ENCODE measurements at regions not wholly inside any gene's neighbourhood (a gene's known extent, or its start where the extent isn't known, plus 50 kb on each side); places are given as distances from the start of the nearest gene placed in this dataset.

DNA sequence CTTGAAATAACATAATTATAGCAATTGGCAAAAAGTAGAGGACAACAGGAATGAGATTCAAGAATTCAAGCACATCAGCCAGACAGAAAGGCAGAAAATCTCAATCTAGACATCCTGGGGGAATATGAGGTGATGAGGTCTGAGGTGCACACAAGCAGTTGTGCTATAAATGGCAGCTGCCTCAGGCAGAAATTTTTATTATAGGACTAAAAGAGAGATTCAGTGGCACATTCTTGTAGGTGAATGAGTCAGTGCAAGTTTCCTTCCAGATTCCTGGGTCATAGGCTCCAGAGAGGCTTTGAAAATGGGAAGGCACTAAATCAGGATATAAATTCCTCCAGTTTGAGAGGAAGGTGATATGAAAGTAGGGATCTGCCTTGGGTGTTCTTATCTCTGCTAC is 127.2 kb upstream of the THSD7B start:
- Histone ChIP-seq H3K27ac (ENCODE audit: low read length, poor library complexity, severe bottlenecking) (no peak overlapping the region), H2BK12ac (ENCODE audit: low read length in 2 of 2) (no peak overlapping the region), H3K23ac (ENCODE audit: low read length in 2 of 2) (no peak overlapping the region), H3K4me1 (ENCODE audit: control insufficient read depth, insufficient read depth, low read depth, low read length) (no peaks in the 10 kb centered on the region), H3K36me3 (ENCODE audit: control insufficient read depth in 1 of 2, insufficient read depth in 2 of 2, low read depth in 1 of 2, low read length in 2 of 2) (no peaks in the 10 kb centered on the region), H3K79me1 (replicated peaks; ENCODE audit: low read length, poor library complexity, severe bottlenecking) (no peaks in the 10 kb centered on the region), H2BK5ac (ENCODE audit: low read depth, low read length, poor library complexity, severe bottlenecking) (no peak overlapping the region), H2AK5ac (ENCODE audit: low read length, severe bottlenecking) (no peak overlapping the region), H3K14ac (ENCODE audit: low read length in 2 of 2) (no peak overlapping the region), H3K4me3 (ENCODE audit: insufficient read depth in 1 of 2, low read depth in 1 of 2, low read length in 2 of 2) (no peak overlapping the region), H2BK120ac (ENCODE audit: low read depth, low read length) (no peak overlapping the region), H3K4ac (ENCODE audit: low read depth in 1 of 2, low read length in 2 of 2) (no peak overlapping the region), H4K8ac (ENCODE audit: low read length) (no peak overlapping the region), H4K91ac (ENCODE audit: low read length) (no peak overlapping the region), H3K27me3 (ENCODE audit: control insufficient read depth in 1 of 2, insufficient read depth in 1 of 2, low read length in 2 of 2) (no peaks in the 10 kb centered on the region), H3K9me3 (ENCODE audit: control insufficient read depth, low read length) (no peaks in the 10 kb centered on the region), H3K9ac (ENCODE audit: low read length) (no peak overlapping the region), H2AFZ (ENCODE audit: low read depth, low read length) (no peak overlapping the region), H3K4me2 (ENCODE audit: low read length, poor library complexity, severe bottlenecking) (no peak overlapping the region), H3K18ac (ENCODE audit: low read depth in 1 of 2, low read length in 2 of 2) (no peak overlapping the region), H2BK15ac (ENCODE audit: low read depth, poor library complexity, severe bottlenecking) (no peak overlapping the region)
- DNase-seq, result no peak

DNA sequence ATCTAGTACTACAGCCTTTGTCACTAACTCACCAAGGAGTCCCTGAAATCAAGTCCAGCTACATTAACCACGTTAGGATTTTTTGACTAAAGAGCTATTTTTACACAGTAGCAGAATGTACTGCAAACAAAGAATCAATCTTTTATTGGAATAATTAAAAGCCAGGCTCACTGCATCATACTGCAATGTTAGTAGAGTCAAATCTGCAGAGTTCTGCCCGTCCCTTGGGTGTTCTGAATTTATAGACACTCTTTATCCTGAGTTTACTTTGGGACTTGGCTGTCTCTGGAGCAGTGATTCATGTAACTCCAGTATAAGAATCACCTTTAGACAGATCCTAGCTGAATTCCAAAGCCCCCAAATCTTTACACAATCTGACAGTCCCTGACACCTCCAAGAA is 127.9 kb upstream of the THSD7B start:
- no peak overlapping the region for H3K23ac ChIP-seq (ENCODE audit: low read length in 2 of 2)
- no peak overlapping the region for H3K4ac ChIP-seq (ENCODE audit: low read depth in 1 of 2, low read length in 2 of 2)
- H3K27me3 ChIP-seq (ENCODE audit: control insufficient read depth in 1 of 2, insufficient read depth in 1 of 2, low read length in 2 of 2), result no peaks in the 10 kb centered on the region
- H2AK5ac ChIP-seq (ENCODE audit: low read length, severe bottlenecking), result no peak overlapping the region
- H3K9ac ChIP-seq (ENCODE audit: low read length), result no peak overlapping the region
- no peak overlapping the region for H3K27ac ChIP-seq (ENCODE audit: low read length, poor library complexity, severe bottlenecking)
- H2AFZ ChIP-seq (ENCODE audit: low read depth, low read length), result no peak overlapping the region
- no peaks in the 10 kb centered on the region for H3K9me3 ChIP-seq (ENCODE audit: control insufficient read depth, low read length)
- DNase-seq, result no peak
- H3K4me2 ChIP-seq (ENCODE audit: low read length, poor library complexity, severe bottlenecking), result no peak overlapping the region
- no peak overlapping the region for H3K14ac ChIP-seq (ENCODE audit: low read length in 2 of 2)
- H3K4me1 ChIP-seq (ENCODE audit: control insufficient read depth, insufficient read depth, low read depth, low read length), result no peaks in the 10 kb centered on the region
- no peak overlapping the region for H4K8ac ChIP-seq (ENCODE audit: low read length)
- H2BK15ac ChIP-seq (ENCODE audit: low read depth, poor library complexity, severe bottlenecking), result no peak overlapping the region
- H2BK120ac ChIP-seq (ENCODE audit: low read depth, low read length), result no peak overlapping the region
- WGBS, result 28% methylated on average over 2 of the region's 2 CpGs
- no peak overlapping the region for H3K18ac ChIP-seq (ENCODE audit: low read depth in 1 of 2, low read length in 2 of 2)
- no peak overlapping the region for H2BK12ac ChIP-seq (ENCODE audit: low read length in 2 of 2)
- H3K79me1 ChIP-seq (replicated peaks; ENCODE audit: low read length, poor library complexity, severe bottlenecking), result no peaks in the 10 kb centered on the region
- no peak overlapping the region for H2BK5ac ChIP-seq (ENCODE audit: low read depth, low read length, poor library complexity, severe bottlenecking)
- H4K91ac ChIP-seq (ENCODE audit: low read length), result no peak overlapping the region
- no peaks in the 10 kb centered on the region for H3K36me3 ChIP-seq (ENCODE audit: control insufficient read depth in 1 of 2, insufficient read depth in 2 of 2, low read depth in 1 of 2, low read length in 2 of 2)
- no peak overlapping the region for H3K4me3 ChIP-seq (ENCODE audit: insufficient read depth in 1 of 2, low read depth in 1 of 2, low read length in 2 of 2)

- H2AFZ ChIP-seq (ENCODE audit: low read depth, low read length), result no peak overlapping the region
- no peak overlapping the region for H3K9ac ChIP-seq (ENCODE audit: low read length)
- H2BK12ac ChIP-seq (ENCODE audit: low read length in 2 of 2), result no peak overlapping the region
- no peaks in the 10 kb centered on the region for H3K36me3 ChIP-seq (ENCODE audit: control insufficient read depth in 1 of 2, insufficient read depth in 2 of 2, low read depth in 1 of 2, low read length in 2 of 2)
- no peak overlapping the region for H2BK15ac ChIP-seq (ENCODE audit: low read depth, poor library complexity, severe bottlenecking)
- H3K14ac ChIP-seq (ENCODE audit: low read length in 2 of 2), result no peak overlapping the region
- no peaks in the 10 kb centered on the region for H3K4me1 ChIP-seq (ENCODE audit: control insufficient read depth, insufficient read depth, low read depth, low read length)
- no peaks in the 10 kb centered on the region for H3K79me1 ChIP-seq (replicated peaks; ENCODE audit: low read length, poor library complexity, severe bottlenecking)
- H4K91ac ChIP-seq (ENCODE audit: low read length), result no peak overlapping the region
- H2BK5ac ChIP-seq (ENCODE audit: low read depth, low read length, poor library complexity, severe bottlenecking), result no peak overlapping the region
- no peak overlapping the region for H2BK120ac ChIP-seq (ENCODE audit: low read depth, low read length)
- no peak overlapping the region for H3K23ac ChIP-seq (ENCODE audit: low read length in 2 of 2)
- no peaks in the 10 kb centered on the region for H3K9me3 ChIP-seq (ENCODE audit: control insufficient read depth, low read length)
- H3K18ac ChIP-seq (ENCODE audit: low read depth in 1 of 2, low read length in 2 of 2), result no peak overlapping the region
- no peaks in the 10 kb centered on the region for H3K27me3 ChIP-seq (ENCODE audit: control insufficient read depth in 1 of 2, insufficient read depth in 1 of 2, low read length in 2 of 2)
- no peak overlapping the region for H4K8ac ChIP-seq (ENCODE audit: low read length)
- no peak overlapping the region for H3K4ac ChIP-seq (ENCODE audit: low read depth in 1 of 2, low read length in 2 of 2)
- H3K27ac ChIP-seq (ENCODE audit: low read length, poor library complexity, severe bottlenecking), result no peak overlapping the region
- WGBS, result 78% methylated on average over 2 of the region's 4 CpGs
- H3K4me2 ChIP-seq (ENCODE audit: low read length, poor library complexity, severe bottlenecking), result no peak overlapping the region
- H2AK5ac ChIP-seq (ENCODE audit: low read length, severe bottlenecking), result no peak overlapping the region
- DNase-seq, result no peak
- no peak overlapping the region for H3K4me3 ChIP-seq (ENCODE audit: insufficient read depth in 1 of 2, low read depth in 1 of 2, low read length in 2 of 2)
Measured at GRCh38 chr2:136628490-136628889, 136.9 kb upstream of the THSD7B start.

- no peak overlapping the region for H2BK5ac ChIP-seq (ENCODE audit: low read depth, low read length, poor library complexity, severe bottlenecking)
- no peak overlapping the region for H3K18ac ChIP-seq (ENCODE audit: low read depth in 1 of 2, low read length in 2 of 2)
- H3K4me3 ChIP-seq (ENCODE audit: insufficient read depth in 1 of 2, low read depth in 1 of 2, low read length in 2 of 2), result no peak overlapping the region
- no peak overlapping the region for H4K91ac ChIP-seq (ENCODE audit: low read length)
- 76% methylated on average over 4 of the region's 4 CpGs for WGBS
- H3K79me1 ChIP-seq (replicated peaks; ENCODE audit: low read length, poor library complexity, severe bottlenecking), result no peaks in the 10 kb centered on the region
- H3K9ac ChIP-seq (ENCODE audit: low read length), result no peak overlapping the region
- no peak overlapping the region for H2AFZ ChIP-seq (ENCODE audit: low read depth, low read length)
- H3K27me3 ChIP-seq (ENCODE audit: control insufficient read depth in 1 of 2, insufficient read depth in 1 of 2, low read length in 2 of 2), result no peaks in the 10 kb centered on the region
- H3K36me3 ChIP-seq (ENCODE audit: control insufficient read depth in 1 of 2, insufficient read depth in 2 of 2, low read depth in 1 of 2, low read length in 2 of 2), result no peaks in the 10 kb centered on the region
- H2BK120ac ChIP-seq (ENCODE audit: low read depth, low read length), result no peak overlapping the region
- no peak for DNase-seq
- H2BK15ac ChIP-seq (ENCODE audit: low read depth, poor library complexity, severe bottlenecking), result no peak overlapping the region
- H2AK5ac ChIP-seq (ENCODE audit: low read length, severe bottlenecking), result no peak overlapping the region
- no peak overlapping the region for H3K23ac ChIP-seq (ENCODE audit: low read length in 2 of 2)
- no peak overlapping the region for H3K27ac ChIP-seq (ENCODE audit: low read length, poor library complexity, severe bottlenecking)
- peaks cover 4% of the 10 kb centered on the region for H3K9me3 ChIP-seq (ENCODE audit: control insufficient read depth, low read length)
- H3K14ac ChIP-seq (ENCODE audit: low read length in 2 of 2), result no peak overlapping the region
- H3K4ac ChIP-seq (ENCODE audit: low read depth in 1 of 2, low read length in 2 of 2), result no peak overlapping the region
- H2BK12ac ChIP-seq (ENCODE audit: low read length in 2 of 2), result no peak overlapping the region
- H3K4me1 ChIP-seq (ENCODE audit: control insufficient read depth, insufficient read depth, low read depth, low read length), result no peaks in the 10 kb centered on the region
- H3K4me2 ChIP-seq (ENCODE audit: low read length, poor library complexity, severe bottlenecking), result no peak overlapping the region
- H4K8ac ChIP-seq (ENCODE audit: low read length), result no peak overlapping the region
Measured at GRCh38 chr2:136613096-136613495, 152.2 kb upstream of the THSD7B start.
